NCI-H82 (cell line): ENCODE measurements at regions not wholly inside any gene's neighbourhood (a gene's known extent, or its start where the extent isn't known, plus 50 kb on each side); places are given as distances from the start of the nearest gene placed in this dataset.
"Not testable (repeated sequence)": the region's sequence is repeated elsewhere in the genome, so short reads cannot be mapped to it uniquely, and the experiment has no call there.

ENCODE experiments used
- DNase-seq: peaks from one replicate; lab custom pipeline; 2025; lab: John Stamatoyannopoulos, UW

- DNase-seq: no peak
Measured at GRCh38 chr17:12195418-12195817, 174.7 kb downstream of the MAP2K4 start.

DNA sequence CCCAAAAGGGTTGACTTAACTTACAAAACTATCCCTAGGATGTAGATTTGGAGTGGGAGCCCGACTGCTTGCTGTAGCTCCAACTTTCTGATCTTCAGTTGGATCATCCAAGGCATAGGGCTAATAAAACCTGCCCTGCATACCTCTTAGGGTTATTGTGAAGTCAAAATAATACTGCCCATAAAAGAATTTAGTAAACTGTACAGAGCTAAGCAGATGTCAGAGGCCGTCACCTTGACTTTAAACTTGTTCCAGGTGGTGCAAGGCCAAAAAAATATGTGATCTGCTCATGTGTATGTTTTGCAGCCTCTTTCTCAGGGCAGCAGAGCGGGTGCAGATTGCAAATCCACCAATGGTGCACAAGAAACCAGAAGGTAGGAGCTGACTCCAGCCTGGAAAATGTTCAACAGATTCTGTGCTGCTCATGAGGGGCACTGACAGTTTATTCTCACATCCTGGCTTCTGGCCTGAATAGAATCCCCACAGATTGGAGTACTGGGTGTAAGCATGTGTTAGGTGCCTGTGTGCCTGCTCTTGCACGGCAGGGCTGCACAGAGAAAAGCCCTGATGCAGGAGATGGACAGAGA lies 180.7 kb downstream of the MAP2K4 start:
- no peak for DNase-seq

DNA sequence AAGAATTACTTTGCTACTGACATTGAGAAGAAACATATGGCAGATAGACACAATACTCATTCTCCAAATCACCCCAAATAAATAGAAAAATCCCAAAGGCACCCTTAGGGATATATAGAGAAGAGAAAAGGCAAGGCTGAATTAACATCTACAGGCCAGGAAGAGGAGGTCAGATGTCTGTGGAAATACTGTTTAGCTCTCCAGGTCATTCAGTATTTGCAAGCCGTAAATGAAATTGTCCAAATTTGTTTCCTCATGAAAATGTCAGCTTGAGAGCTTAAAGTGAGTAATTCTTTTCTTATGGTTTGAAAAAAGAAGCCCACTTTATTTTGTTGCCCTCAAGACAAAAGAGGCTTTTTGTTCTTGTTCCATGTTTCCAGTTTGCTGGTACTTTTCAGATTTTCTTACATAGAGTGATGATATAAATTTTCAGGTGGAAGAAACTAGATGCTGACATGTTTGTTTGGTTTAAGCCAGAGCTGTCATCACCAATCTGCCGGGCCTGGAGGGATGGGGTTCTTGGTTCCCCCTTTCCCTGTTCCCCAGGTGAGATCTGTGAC lies 189.0 kb downstream of the MAP2K4 start:
- no peak for DNase-seq

- not testable (repeated sequence) for DNase-seq
Measured at GRCh38 chr17:12220714-12221439, 200.2 kb downstream of the MAP2K4 start.

GRCh38 chr17:12222392-12222791 lies 201.7 kb downstream of the MAP2K4 start:
- DNase-seq: no peak

DNA sequence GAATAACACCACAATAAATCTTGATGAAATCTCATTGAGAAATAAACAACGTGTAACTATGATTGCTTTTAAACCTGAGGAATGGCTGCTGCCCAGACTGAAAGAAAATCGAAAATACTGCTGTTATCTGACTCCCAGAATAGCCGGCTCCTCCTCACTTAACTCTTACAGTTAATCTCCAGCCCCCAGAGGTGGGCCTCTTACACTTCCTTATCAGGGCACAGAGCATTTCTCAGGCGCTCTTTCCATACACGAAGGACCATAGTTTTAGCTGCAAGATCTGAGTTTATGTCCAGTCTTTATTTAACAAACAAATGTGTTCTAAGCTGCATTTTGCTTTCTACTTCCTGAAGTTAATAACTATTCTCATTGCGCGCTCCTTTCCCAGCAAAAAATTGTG lies 206.9 kb downstream of the MAP2K4 start:
- no peak for DNase-seq

- no peak for DNase-seq
Measured at GRCh38 chr17:12229335-12229734, 208.7 kb downstream of the MAP2K4 start.

GRCh38 chr17:12230481-12231354 lies 210.0 kb downstream of the MAP2K4 start:
- DNase-seq: no peak

DNA sequence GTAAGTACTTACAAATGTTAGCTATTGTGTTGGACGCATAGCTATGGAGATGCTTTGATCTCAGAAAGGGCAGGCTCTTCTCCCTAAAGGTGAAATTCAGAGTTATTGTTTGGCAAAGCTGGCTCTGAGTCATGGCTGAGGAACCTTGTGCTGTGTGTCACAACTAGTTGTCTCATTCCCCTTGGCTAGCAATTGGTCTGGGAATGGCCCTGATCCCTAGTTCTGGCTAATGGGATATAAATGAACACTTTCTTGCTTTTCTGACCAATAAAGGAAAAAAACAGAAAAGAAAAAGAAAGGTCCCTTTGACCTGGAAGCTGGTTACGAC lies 210.6 kb downstream of the MAP2K4 start:
- DNase-seq: no peak

DNA sequence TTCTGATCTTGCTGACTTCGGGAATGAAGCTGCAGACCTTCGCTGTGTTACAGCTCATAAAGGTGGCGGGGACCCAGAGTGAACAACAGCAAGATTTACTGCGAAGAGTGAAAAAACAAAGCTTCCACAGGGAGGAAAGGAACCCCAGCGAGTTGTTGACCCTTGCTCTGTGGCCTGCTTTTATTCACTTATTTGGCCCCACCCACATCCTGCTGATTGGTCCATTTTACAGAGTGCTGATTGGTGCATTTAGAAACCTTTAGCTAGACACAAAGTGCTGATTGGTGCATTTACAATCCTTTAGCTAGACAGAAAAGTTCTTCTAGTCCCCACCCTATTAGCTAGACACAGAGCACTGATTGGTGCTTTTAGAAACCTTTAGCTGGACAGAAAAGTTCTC lies 218.3 kb downstream of the MAP2K4 start:
- DNase-seq: not testable (repeated sequence)

DNA sequence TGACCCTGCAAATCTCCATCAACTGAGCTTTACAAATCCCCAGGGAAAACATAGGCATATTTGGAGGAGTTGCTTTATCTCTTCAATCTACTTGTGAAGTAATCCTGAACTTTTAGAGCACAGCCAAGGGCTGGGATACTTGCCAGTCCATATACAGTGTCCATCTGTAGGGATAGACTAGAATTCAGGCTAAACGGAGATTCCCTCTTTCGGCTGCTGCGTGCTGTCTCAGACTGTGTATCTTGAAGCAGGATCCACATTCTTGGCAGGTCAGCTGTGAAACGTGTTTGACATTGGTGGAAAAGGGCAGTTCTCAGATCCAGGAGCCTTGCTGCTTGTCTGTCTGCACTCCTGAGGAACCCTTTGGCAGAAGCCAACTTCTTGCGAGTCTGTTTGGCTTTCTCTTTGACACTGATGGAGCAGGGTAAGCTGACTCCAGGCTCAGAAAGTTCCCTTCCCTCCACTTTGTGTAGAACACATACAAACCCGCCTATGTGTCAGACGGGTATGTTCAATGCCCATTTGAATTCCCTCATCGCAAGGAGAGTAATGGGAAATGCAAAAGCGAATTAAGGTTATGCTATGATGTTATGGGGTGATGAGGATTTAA lies 221.8 kb downstream of the MAP2K4 start:
- DNase-seq: no peak

DNA sequence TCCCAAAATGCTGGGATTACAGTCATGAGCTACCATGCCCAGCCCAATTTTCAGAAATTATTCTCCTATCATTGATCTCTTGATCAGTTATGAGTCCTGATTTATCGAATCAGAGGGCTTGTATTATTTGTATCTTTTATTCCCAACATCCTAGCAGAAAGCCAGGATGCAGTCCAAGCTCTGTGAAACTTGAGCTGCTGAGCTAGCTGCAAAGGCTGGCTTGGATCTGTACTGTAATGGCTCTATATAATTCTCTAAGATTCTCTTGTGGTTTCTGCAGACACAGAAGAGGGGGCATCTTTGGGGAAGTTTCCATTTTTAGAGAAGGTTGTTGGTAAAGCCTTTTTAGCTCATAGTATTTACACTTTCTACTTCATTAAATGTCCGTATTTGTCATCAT lies 227.1 kb downstream of the MAP2K4 start:
- DNase-seq: no peak

GRCh38 chr17:12250973-12251372 lies 230.3 kb downstream of the MAP2K4 start:
- DNase-seq: no peak

- no peak for DNase-seq
Measured at GRCh38 chr17:12252462-12252861, 231.8 kb downstream of the MAP2K4 start.

- no peak for DNase-seq
Measured at GRCh38 chr17:12254460-12254859, 233.8 kb downstream of the MAP2K4 start.

- peak; percentile 73 for DNase-seq
Measured at GRCh38 chr17:12256380-12256995, 235.8 kb downstream of the MAP2K4 start.

GRCh38 chr17:12257176-12257575 lies 236.5 kb downstream of the MAP2K4 start:
- no peak for DNase-seq

DNA sequence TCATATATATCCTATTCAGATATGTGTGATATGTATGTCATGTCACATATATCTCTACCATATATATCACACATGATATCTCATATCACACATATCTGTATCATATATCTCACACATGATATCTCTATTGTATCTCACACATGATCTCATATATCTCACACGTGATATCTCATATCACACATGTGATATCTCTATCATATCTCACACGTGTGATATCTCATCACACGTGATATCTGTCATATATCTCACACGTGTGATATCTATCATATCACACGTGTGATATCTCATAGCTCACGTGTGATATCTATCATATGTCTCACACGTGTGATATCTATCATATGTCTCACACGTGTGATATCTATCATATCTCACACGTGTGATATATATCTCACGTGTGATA lies 240.7 kb downstream of the MAP2K4 start:
- no peak for DNase-seq

DNA sequence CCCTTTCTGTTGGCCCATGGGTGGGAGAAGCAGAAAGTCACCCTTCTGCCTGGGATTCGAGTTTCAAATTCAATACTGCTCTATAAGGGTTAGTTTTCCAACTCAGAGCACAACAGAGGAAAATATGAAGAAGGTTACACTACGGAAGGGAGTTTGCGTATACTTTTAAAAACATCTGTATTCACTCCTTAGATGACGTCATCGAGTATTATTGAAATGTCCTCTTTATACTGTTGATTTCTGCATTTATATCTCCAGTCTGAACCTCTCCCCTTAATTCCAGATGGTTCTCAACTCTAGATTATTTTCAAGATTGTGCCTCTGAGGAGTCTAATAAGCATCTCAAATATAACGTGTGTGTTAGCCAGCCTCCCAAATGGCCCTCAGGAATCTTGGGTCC lies 249.1 kb downstream of the MAP2K4 start:
- no peak for DNase-seq

DNA sequence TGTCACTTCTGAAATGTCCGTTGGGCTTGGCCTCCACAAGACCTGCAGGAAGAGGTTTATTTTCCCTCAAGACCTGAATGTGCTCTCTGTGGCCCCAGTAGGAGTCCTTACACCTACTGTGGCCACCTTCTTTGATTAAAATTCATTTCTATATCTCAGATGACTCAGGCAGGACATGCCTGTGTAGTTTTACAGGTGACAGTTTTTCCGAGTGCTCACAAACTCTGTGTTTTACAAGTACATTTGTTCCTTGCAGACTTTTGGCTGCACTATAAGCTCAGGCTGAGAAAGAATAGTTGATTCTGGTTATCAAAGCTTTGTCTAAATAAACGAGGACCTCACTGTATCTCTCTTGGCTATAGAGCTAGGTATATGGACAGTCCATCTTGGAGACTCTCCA lies 257.1 kb downstream of the MAP2K4 start:
- no peak for DNase-seq

DNA sequence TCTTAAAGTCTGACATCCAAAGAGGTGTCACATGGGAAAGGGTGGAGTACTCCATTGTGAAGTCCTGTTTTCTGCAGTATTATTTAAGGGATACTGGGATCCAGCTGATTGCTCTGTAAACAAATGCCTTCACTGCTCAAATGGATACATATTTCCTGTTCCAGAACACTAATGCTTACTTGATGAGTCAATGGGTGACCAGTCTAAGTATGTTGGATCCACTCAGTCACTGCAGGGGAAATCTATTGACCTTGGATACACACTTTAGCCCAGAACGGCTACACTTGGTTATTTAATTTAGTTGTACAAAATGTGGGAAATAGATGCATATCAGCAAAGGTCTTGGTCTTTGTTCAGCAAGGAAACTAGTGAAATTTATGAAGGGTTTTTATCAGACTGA lies 261.4 kb downstream of the MAP2K4 start:
- DNase-seq: no peak

- no peak for DNase-seq
Measured at GRCh38 chr17:12287953-12288352, 267.3 kb downstream of the MAP2K4 start.
